Hepatocyte (in vitro differentiated cells): ENCODE measurements at regions not wholly inside any gene's neighbourhood (a gene's known extent, or its start where the extent isn't known, plus 50 kb on each side); places are given as distances from the start of the nearest gene placed in this dataset.

Source experiments
- DNase-seq: peaks from one replicate; pipeline ENCODE4 v3.0.0-alpha.2; 2016; ENCODE audit warnings: low spot score
- H2AFZ ChIP-seq: fragments of 200-600 bp; sonication (generic); 2 replicates; pipeline ENCODE4 v1.6.0; 2016; ENCODE audit warnings: antibody characterized with exemption, mild to moderate bottlenecking
- H3K27ac ChIP-seq: fragments of 200-600 bp; sonication (generic); 2 replicates; pipeline ENCODE4 v1.5.1; 2016; ENCODE audit warnings: mild to moderate bottlenecking
- H3K27me3 ChIP-seq: fragments of 200-600 bp; sonication (generic); 2 replicates; pipeline ENCODE4 v1.6.1; 2016
- H3K36me3 ChIP-seq: fragments of 200-600 bp; sonication (generic); replicated peaks from 2 replicates; pipeline ENCODE4 v1.5.1; 2016; ENCODE audit warnings: low read depth; ENCODE audit not compliant: insufficient read depth
- H3K4me1 ChIP-seq: fragments of 200-600 bp; sonication (generic); 2 replicates; pipeline ENCODE4 v1.5.1; 2016; ENCODE audit warnings: mild to moderate bottlenecking, moderate library complexity; ENCODE audit not compliant: insufficient read depth
- H3K4me2 ChIP-seq: fragments of 200-600 bp; sonication (generic); 2 replicates; pipeline ENCODE4 v1.6.0; 2016
- H3K4me3 ChIP-seq: fragments of 200-600 bp; sonication (generic); 2 replicates; pipeline ENCODE4 v1.5.1; 2016; ENCODE audit warnings: mild to moderate bottlenecking
- H3K79me2 ChIP-seq: fragments of 200-600 bp; sonication (generic); 2 replicates; pipeline ENCODE4 v1.6.0; 2017; ENCODE audit warnings: mild to moderate bottlenecking
- H3K9me2 ChIP-seq: fragments of 200-600 bp; sonication (generic); replicated peaks from 2 replicates; pipeline ENCODE4 v1.6.0; 2017; ENCODE audit warnings: mild to moderate bottlenecking; ENCODE audit not compliant: insufficient read depth
- H3K9me3 ChIP-seq: fragments of 200-600 bp; sonication (generic); 2 replicates; pipeline ENCODE4 v1.5.1; 2016; ENCODE audit warnings: low read depth, mild to moderate bottlenecking
- H4K20me1 ChIP-seq: fragments of 200-600 bp; sonication (generic); 2 replicates; pipeline ENCODE4 v1.6.0; 2016; ENCODE audit warnings: mild to moderate bottlenecking; ENCODE audit not compliant: insufficient read depth, poor library complexity, severe bottlenecking
- CTCF ChIP-seq: fragments of 200-600 bp; sonication (generic); IDR thresholded peaks from 2 replicates; pipeline ENCODE4 v1.5.1; 2016; ENCODE audit warnings: antibody characterized with exemption, mild to moderate bottlenecking; ENCODE audit not compliant: poor library complexity
- EZH2 ChIP-seq: fragments of 200-600 bp; sonication (generic); IDR thresholded peaks from 2 replicates; pipeline ENCODE4 v1.6.1; 2016; ENCODE audit warnings: antibody characterized with exemption, mild to moderate bottlenecking, borderline replicate concordance
- EZH2phosphoT487 ChIP-seq: fragments of 200-600 bp; sonication (generic); IDR thresholded peaks from one replicate; pipeline ENCODE4 v1.6.1; 2018; ENCODE audit warnings: antibody characterized with exemption, mild to moderate bottlenecking, low read depth, moderate library complexity; ENCODE audit not compliant: unreplicated experiment, severe bottlenecking
- WGBS: methylation state at CpG from one replicate; pipeline ENCODE4 v1.1.6; 2016; ENCODE audit warnings: low lambda C conversion rate; ENCODE audit errors: missing lambda C conversion rate; 5-methylcytosine and 5-hydroxymethylcytosine counted together

- Histone ChIP-seq H3K9me2 (no peaks in the 10 kb centered on the region), H3K4me2 (no peak overlapping the region), H3K27ac (no peak overlapping the region), H4K20me1 (no peaks in the 10 kb centered on the region), H3K27me3 (no peaks in the 10 kb centered on the region), H3K4me3 (no peak overlapping the region), H3K36me3 (no peaks in the 10 kb centered on the region), H3K4me1 (no peaks in the 10 kb centered on the region), H2AFZ (no peak overlapping the region), H3K79me2 (no peaks in the 10 kb centered on the region), H3K9me3 (no peaks in the 10 kb centered on the region)
- peak; percentile 22 for DNase-seq
- WGBS, result 69% methylated on average over 3 of the region's 3 CpGs
- TF ChIP-seq EZH2phosphoT487 (no peak), CTCF (no peak), EZH2 (no peak)
Observed at GRCh38 chr10:118835682-118836326, 81.0 kb upstream of the CACUL1 start.

- no peaks in the 10 kb centered on the region for H4K20me1 ChIP-seq
- no peaks in the 10 kb centered on the region for H3K36me3 ChIP-seq
- H3K79me2 ChIP-seq, result no peaks in the 10 kb centered on the region
- no peak overlapping the region for H3K4me2 ChIP-seq
- 95% methylated on average over 4 of the region's 4 CpGs for WGBS
- no peaks in the 10 kb centered on the region for H3K4me1 ChIP-seq
- no peaks in the 10 kb centered on the region for H3K27me3 ChIP-seq
- no peak for DNase-seq
- no peaks in the 10 kb centered on the region for H3K9me2 ChIP-seq
- no peaks in the 10 kb centered on the region for H3K9me3 ChIP-seq
- no peak overlapping the region for H3K27ac ChIP-seq
- TF ChIP-seq EZH2phosphoT487, result no peak
- TF ChIP-seq CTCF, result no peak
- no peak for TF ChIP-seq EZH2
- no peak overlapping the region for H2AFZ ChIP-seq
- H3K4me3 ChIP-seq, result no peak overlapping the region
Observed at GRCh38 chr10:118838364-118838763, 83.6 kb upstream of the CACUL1 start.

GRCh38 chr10:118839348-118839747 lies 84.6 kb upstream of the CACUL1 start:
- Histone ChIP-seq H3K9me2 (no peaks in the 10 kb centered on the region), H3K4me3 (no peak overlapping the region), H3K4me1 (no peaks in the 10 kb centered on the region), H3K27ac (no peak overlapping the region), H3K36me3 (no peaks in the 10 kb centered on the region), H2AFZ (no peak overlapping the region), H3K27me3 (no peaks in the 10 kb centered on the region), H3K9me3 (no peaks in the 10 kb centered on the region), H3K4me2 (no peak overlapping the region), H3K79me2 (no peaks in the 10 kb centered on the region), H4K20me1 (no peaks in the 10 kb centered on the region)
- TF ChIP-seq CTCF (no peak), EZH2 (no peak), EZH2phosphoT487 (no peak)
- no peak for DNase-seq
- 86% methylated on average over 3 of the region's 3 CpGs for WGBS
